Ovary (tissue), 3 donors: ENCODE measurements at regions not wholly inside any gene's neighbourhood (a gene's known extent, or its start where the extent isn't known, plus 50 kb on each side); places are given as distances from the start of the nearest gene placed in this dataset.

Source experiments
- CTCF ChIP-seq, 3 donors: fragments of 450-650 bp in 2 of 3; fragments of 200-600 bp in 1 of 3; IDR thresholded peaks; one replicate each; pipeline versions ENCODE4 v1.5.1 to v1.8.0; 2016 to 2022; ENCODE audit warnings: antibody characterized with exemption in 3 of 3, mild to moderate bottlenecking in 1 of 3
- POLR2A ChIP-seq: fragments of 450-650 bp; IDR thresholded peaks from one replicate; pipeline ENCODE4 v1.6.1; 2017; ENCODE audit warnings: antibody characterized with exemption, mild to moderate bottlenecking, moderate library complexity
- donor health status: DM: no; HTN: no; CAD: no.

- TF ChIP-seq POLR2A = no peak
- no peak for TF ChIP-seq CTCF (IDR thresholded peaks at IDR 0.05)
Observed at GRCh38 chr13:48181482-48182145, 51.4 kb upstream of the ITM2B start.
